WTC11 (cell line): ENCODE measurements at regions not wholly inside any gene's neighbourhood (a gene's known extent, or its start where the extent isn't known, plus 50 kb on each side); places are given as distances from the start of the nearest gene placed in this dataset.

Experiments used
- ATAC-seq: fragments of 200-7000 bp; cut with Tn5 transposase; 2 replicates; pipeline ENCODE4 v1.10.0; 2021; ENCODE audit warnings: mild to moderate bottlenecking, moderate library complexity
- CTCF ChIA-PET: fragments of 300-600 bp; sonication (Branson Sonifier 250); formaldehyde crosslinking; loops from one replicate; lab custom pipeline; 2021; ENCODE audit warnings: antibody characterized with exemption; lab: Charles Lee
- POLR2A ChIA-PET: fragments of 350-600 bp; sonication (Branson Sonifier 250); formaldehyde crosslinking; loops from one replicate; lab custom pipeline; 2021; ENCODE audit warnings: antibody characterized with exemption; lab: Charles Lee
- DNase-seq: peaks from one replicate; pipeline ENCODE4 v3.0.0; 2021; ENCODE audit warnings: low spot score
- H3K27ac Mint-ChIP-seq: 2 replicates; pipeline ENCODE4 v1.8.0; 2021; ENCODE audit warnings: mixed read lengths
- H3K27me3 Mint-ChIP-seq: 2 replicates; pipeline ENCODE4 v1.8.0; 2021; ENCODE audit warnings: low read depth, mild to moderate bottlenecking, moderate library complexity, mixed read lengths
- H3K36me3 Mint-ChIP-seq: 2 replicates; pipeline ENCODE4 v1.8.0; 2021; ENCODE audit warnings: mixed read lengths
- H3K4me1 Mint-ChIP-seq: 2 replicates; pipeline ENCODE4 v1.8.0; 2022; ENCODE audit warnings: mixed read lengths
- H3K4me3 Mint-ChIP-seq: 2 replicates; pipeline ENCODE4 v1.8.0; 2021; ENCODE audit warnings: mild to moderate bottlenecking, moderate library complexity, mixed read lengths
- H3K9me3 Mint-ChIP-seq: 2 replicates; pipeline ENCODE4 v1.8.0; 2021; ENCODE audit warnings: mixed read lengths
- AR ChIP-seq: fragments of 250-450 bp; sonication (Bioruptor Pico); IDR thresholded peaks from 2 replicates; pipeline ENCODE4 v1.9.0; 2021; ENCODE audit warnings: mild to moderate bottlenecking
- ARID4B ChIP-seq: sonication (generic); formaldehyde crosslinking; IDR thresholded peaks from 2 replicates; pipeline ENCODE4 v1.8.0; 2023; ENCODE audit warnings: missing genetic modification reagents, mild to moderate bottlenecking, borderline replicate concordance
- ATF6 ChIP-seq: sonication (generic); formaldehyde crosslinking; IDR thresholded peaks from 2 replicates; pipeline ENCODE4 v1.8.1; 2023; ENCODE audit warnings: mild to moderate bottlenecking, missing genetic modification reagents
- CDX4 ChIP-seq: fragments of 250-450 bp; sonication (Bioruptor Pico); IDR thresholded peaks from 2 replicates; pipeline ENCODE4 v1.9.0; 2021; ENCODE audit warnings: moderate library complexity, mild to moderate bottlenecking, inconsistent platforms, borderline replicate concordance
- CTCF ChIP-seq: fragments of 200-600 bp; IDR thresholded peaks from 2 replicates; pipeline ENCODE4 v1.8.0; 2022; ENCODE audit warnings: antibody characterized with exemption
- ETV6 ChIP-seq: sonication (generic); formaldehyde crosslinking; IDR thresholded peaks from 2 replicates; pipeline ENCODE4 v1.8.1; 2022; ENCODE audit warnings: mild to moderate bottlenecking, missing genetic modification reagents
- JAZF1 ChIP-seq: fragments of 250-450 bp; sonication (Bioruptor Pico); IDR thresholded peaks from 2 replicates; pipeline ENCODE4 v1.9.0; 2021; ENCODE audit warnings: moderate library complexity, mild to moderate bottlenecking, inconsistent platforms
- MLX ChIP-seq: sonication (generic); formaldehyde crosslinking; IDR thresholded peaks from 2 replicates; pipeline ENCODE4 v1.8.1; 2023; ENCODE audit warnings: mild to moderate bottlenecking, missing genetic modification reagents, moderate library complexity
- PRDM15 ChIP-seq: sonication (generic); formaldehyde crosslinking; IDR thresholded peaks from 2 replicates; pipeline ENCODE4 v1.8.0; 2022; ENCODE audit warnings: missing genetic modification reagents
- SMAD4 ChIP-seq: sonication (generic); formaldehyde crosslinking; IDR thresholded peaks from 2 replicates; pipeline ENCODE4 v1.8.0; 2022; ENCODE audit warnings: mild to moderate bottlenecking, missing genetic modification reagents
- SP1 ChIP-seq: sonication (generic); formaldehyde crosslinking; conservative IDR thresholded peaks from 2 replicates; pipeline ENCODE4 v1.8.1; 2022; ENCODE audit warnings: missing genetic modification reagents
- TP53 ChIP-seq: sonication (generic); formaldehyde crosslinking; IDR thresholded peaks from 2 replicates; pipeline ENCODE4 v1.8.1; 2023; ENCODE audit warnings: mild to moderate bottlenecking, missing genetic modification reagents
- USF1 ChIP-seq: sonication (generic); formaldehyde crosslinking; IDR thresholded peaks from 2 replicates; pipeline ENCODE4 v1.8.0; 2022; ENCODE audit warnings: mild to moderate bottlenecking, missing genetic modification reagents
- ZNF219 ChIP-seq: sonication (generic); formaldehyde crosslinking; IDR thresholded peaks from 2 replicates; pipeline ENCODE4 v1.8.0; 2023; ENCODE audit warnings: missing genetic modification reagents, mild to moderate bottlenecking, borderline replicate concordance
- ZNF512 ChIP-seq: sonication (generic); formaldehyde crosslinking; IDR thresholded peaks from 2 replicates; pipeline ENCODE4 v1.8.1; 2022; ENCODE audit warnings: missing genetic modification reagents, borderline replicate concordance

- ATAC-seq (no peak), DNase-seq (no peak)
- TF ChIP-seq CDX4 (CRISPR knock-in tag) (no peak), ETV6 (CRISPR knock-in tag) (no peak), ARID4B (no peak), PRDM15 (CRISPR knock-in tag) (no peak), MLX (CRISPR knock-in tag) (no peak), ATF6 (no peak), JAZF1 (no peak), TP53 (CRISPR knock-in tag) (no peak), ZNF512 (CRISPR knock-in tag) (no peak)
- Mint-ChIP-seq H3K27me3 (no peaks in the 10 kb centered on the region), H3K4me1 (no peaks in the 10 kb centered on the region), H3K9me3 (0 out of 2 replicates have a peak, but pooled peaks cover 6% of the 10 kb centered on the region), H3K36me3 (no peaks in the 10 kb centered on the region), H3K27ac (no peak overlapping the region), H3K4me3 (no peak overlapping the region)
- ChIA-PET CTCF (no interaction called here), POLR2A (no interaction called here)
Measured at GRCh38 chr2:84175970-84176369, 283.1 kb downstream of the SUCLG1 start.

GRCh38 chr2:84175340-84175739, 283.7 kb downstream of the SUCLG1 start:
- ChIA-PET POLR2A (no interaction called here), CTCF (no interaction called here)
- TF ChIP-seq USF1 (CRISPR knock-in tag) (no peak), ZNF219 (CRISPR knock-in tag) (no peak), CTCF (no peak), SP1 (CRISPR knock-in tag) (no peak), AR (CRISPR knock-in tag) (no peak), SMAD4 (CRISPR knock-in tag) (no peak)

More at GRCh38 chr2:84175340-84175739, 283.7 kb downstream of the SUCLG1 start:
- ATAC-seq (no peak), DNase-seq (no peak)
- peaks cover 7% of the 10 kb centered on the region for H3K9me3 Mint-ChIP-seq
- H3K36me3 Mint-ChIP-seq, result no peaks in the 10 kb centered on the region
- H3K27ac Mint-ChIP-seq, result no peak overlapping the region
- H3K27me3 Mint-ChIP-seq, result no peaks in the 10 kb centered on the region
- H3K4me1 Mint-ChIP-seq, result no peaks in the 10 kb centered on the region
- H3K4me3 Mint-ChIP-seq, result no peak overlapping the region
